ENCODE measurements at regions not wholly inside any gene's neighbourhood (a gene's known extent, or its start where the extent isn't known, plus 50 kb on each side); places are given as distances from the start of the nearest gene placed in this dataset.

DNA sequence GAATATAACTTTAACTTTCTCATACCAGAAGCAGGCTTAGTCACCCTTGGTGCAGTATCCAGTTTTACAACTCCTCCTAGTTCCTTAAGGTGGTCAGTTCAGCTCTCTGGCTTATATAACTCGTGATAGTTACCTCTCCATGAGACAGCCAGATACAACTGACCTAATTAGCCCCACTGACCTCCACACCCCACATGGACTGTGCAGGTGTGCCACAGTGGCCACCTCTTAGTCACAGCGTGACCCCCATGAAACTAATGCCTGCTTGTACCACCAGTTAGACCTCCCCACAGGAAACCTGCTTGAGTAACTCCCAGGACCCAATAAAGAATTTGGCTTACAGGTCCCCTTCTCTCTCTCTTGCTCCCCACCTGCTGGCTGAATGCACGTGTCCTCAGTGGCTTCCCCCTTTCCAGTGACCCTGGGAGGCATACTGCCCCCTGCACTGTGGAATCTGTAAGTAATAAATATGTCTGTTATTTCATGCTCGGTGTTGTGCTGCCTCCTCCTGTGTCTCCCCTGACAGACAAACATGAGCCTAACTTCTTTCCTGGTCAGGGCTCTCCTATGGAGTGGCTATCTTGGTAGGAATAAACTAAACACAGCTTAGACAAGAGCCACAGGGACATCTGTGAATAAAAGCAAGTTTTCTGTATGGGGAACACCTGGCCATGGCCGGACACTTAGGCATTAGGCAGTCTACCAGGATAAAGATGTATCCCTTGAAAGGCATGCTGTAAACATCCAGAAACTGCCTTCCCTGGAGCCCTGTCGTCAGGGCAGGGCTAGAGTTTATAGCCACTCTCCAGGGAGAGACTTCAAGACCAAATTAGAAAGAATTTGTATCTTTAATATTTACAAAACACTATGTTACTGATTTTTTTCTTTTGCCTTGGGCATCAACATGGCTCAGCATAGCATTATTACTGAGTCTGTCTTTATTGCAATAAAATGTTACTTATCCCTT is 209.7 kb upstream of the BOD1L1 start:
- no peaks in the 10 kb centered on the region for H3K36me3 Mint-ChIP-seq
- peaks cover 11% of the 10 kb centered on the region for H3K9me3 Mint-ChIP-seq
- no peak overlapping the region for H3K27ac Mint-ChIP-seq
- peaks cover 0 to 3% of the 10 kb centered on the region in 2 donors for H3K27me3 Mint-ChIP-seq
- ATAC-seq (no peak), DNase-seq (ENCODE audit: low spot score) (no peak)
- no peak overlapping the region for H3K4me3 Mint-ChIP-seq
- no peaks in the 10 kb centered on the region for H3K4me1 Mint-ChIP-seq (ENCODE audit: low read depth in 2 of 2)

DNA sequence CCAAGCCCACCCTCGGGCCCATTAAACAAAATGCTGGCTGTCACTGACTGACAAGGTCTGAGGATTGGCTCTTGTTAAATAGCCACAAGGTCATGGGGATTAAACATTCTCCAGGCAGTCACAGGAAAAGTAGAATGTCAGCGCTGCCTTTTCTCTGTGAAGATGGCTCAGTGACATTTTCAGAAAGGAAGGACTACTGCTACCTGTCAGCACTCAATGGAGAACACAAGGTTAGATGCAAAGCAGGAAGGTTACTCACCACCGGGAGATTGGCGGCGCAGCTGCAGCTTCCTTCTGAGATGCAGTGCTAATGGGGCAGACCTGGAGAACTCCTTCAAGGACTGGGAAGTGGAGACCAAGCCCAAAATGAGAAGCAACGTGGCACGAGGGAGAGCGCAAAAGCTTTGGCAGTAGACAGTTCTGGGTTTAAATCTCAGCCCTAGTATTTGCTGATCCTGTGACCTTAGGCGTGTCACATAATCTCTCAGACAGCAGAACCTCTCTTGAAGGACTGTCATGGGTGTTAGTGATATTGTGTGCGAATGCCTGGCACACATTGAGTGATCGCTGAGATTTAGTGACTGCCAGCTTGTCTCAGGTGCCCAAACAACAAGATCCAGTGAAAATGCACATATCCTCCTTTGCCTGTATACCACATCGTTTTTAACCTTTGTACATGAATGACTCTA is 213.1 kb upstream of the BOD1L1 start:
- DNase-seq (ENCODE audit: low spot score) = no peak
- Mint-ChIP-seq H3K27me3 (peaks cover 0 to 3% of the 10 kb centered on the region in 2 donors), H3K4me3 (no peak overlapping the region), H3K36me3 (no peaks in the 10 kb centered on the region), H3K4me1 (ENCODE audit: low read depth in 2 of 2) (no peaks in the 10 kb centered on the region), H3K27ac (no peak overlapping the region), H3K9me3 (peaks cover 10% of the 10 kb centered on the region)
- no peak for ATAC-seq

DNA sequence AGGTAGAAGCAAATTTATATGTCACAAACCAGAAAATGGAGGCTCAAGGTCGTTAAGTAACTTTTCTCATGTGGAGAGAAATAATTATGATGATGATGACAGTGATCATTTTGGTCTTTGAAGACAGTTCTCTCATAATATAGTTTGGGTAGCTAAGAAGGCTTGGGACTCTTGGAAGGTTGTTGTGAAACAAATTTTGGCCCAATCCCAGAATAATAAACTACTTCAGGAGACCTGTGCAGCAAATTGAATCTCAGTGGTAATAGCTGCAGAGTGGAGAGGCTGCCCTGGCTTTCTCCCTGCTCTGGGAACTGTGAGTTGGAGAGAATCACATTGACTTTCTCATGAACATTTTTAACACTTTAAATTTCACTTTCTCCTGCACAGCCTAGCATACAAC is 217.2 kb upstream of the BOD1L1 start:
- DNase-seq (ENCODE audit: low spot score) (no peak), ATAC-seq (no peak)
- H3K4me3 Mint-ChIP-seq = no peak overlapping the region
- no peak overlapping the region for H3K27ac Mint-ChIP-seq
- no peaks in the 10 kb centered on the region for H3K27me3 Mint-ChIP-seq
- H3K4me1 Mint-ChIP-seq (ENCODE audit: low read depth in 2 of 2) = no peaks in the 10 kb centered on the region
- no peaks in the 10 kb centered on the region for H3K36me3 Mint-ChIP-seq
- peaks cover 12% of the 10 kb centered on the region for H3K9me3 Mint-ChIP-seq

DNA sequence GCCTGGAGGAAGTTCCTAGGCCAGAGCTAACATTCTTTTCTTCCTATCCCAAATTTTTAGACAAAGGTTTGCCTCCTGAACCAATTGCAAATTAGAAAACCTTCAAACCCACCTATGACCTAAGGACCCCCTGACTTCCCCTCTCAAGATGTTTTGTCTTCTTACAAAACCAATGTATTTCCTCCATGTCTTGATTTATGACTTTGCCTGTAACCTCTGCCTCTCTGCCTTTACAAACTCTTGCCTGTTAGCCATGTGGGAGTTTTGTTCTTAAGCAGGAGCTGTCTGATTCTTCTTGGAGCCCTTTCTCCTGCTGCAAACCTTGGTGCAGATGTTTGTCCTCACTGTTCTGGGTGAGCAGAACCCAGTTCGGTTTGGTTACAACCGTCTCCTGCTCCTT is 222.3 kb upstream of the BOD1L1 start:
- H3K36me3 Mint-ChIP-seq = no peaks in the 10 kb centered on the region
- no peak overlapping the region for H3K27ac Mint-ChIP-seq
- ATAC-seq (no peak), DNase-seq (ENCODE audit: low spot score) (no peak)
- no peaks in the 10 kb centered on the region for H3K27me3 Mint-ChIP-seq
- no peaks in the 10 kb centered on the region for H3K4me1 Mint-ChIP-seq (ENCODE audit: low read depth in 2 of 2)
- H3K4me3 Mint-ChIP-seq = no peak overlapping the region
- H3K9me3 Mint-ChIP-seq = peaks cover 7% of the 10 kb centered on the region

DNA sequence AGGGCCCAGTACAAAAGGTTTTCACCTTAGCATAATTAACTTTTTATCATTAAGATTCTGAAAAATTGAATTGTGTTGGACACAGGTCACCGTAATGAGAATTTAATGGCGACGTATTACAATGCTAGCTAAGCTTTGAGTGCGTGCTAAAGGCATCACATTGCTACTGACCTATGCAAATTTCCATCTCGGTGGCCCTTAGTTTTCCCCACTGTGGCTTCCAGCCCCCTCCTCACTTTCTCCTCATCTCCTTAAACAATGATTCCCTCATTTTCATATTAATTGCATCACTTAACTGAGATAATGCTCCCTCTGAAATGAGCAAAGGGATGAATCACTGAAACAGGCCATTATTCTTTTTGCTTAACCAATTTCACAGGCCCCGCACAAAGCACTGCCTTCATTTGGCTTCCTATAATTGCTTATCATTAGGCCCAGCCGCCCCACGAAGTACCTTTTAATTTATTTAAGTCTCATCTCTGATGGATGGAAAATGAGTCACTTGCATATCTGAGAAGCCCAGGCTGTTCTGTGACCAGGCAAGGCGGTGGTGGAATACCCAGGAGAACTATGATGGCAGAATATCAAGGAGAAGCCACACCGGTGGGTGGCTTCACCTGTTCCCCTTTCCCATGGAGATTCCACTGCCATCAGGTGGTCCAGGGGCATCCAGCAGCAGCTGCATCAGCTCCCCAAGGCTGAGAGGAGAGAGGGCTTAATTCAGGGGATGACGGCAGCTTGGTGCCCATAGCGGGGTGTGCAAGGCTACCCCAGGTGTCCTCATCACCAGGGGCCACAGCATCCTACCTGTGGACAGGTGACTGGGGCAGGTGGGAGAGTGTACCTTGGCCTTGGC is 223.8 kb upstream of the BOD1L1 start:
- Mint-ChIP-seq H3K9me3 (peaks cover 7% of the 10 kb centered on the region), H3K4me3 (no peak overlapping the region), H3K4me1 (ENCODE audit: low read depth in 2 of 2) (no peaks in the 10 kb centered on the region), H3K27me3 (no peaks in the 10 kb centered on the region), H3K27ac (no peak overlapping the region), H3K36me3 (no peaks in the 10 kb centered on the region)
- DNase-seq (ENCODE audit: low spot score) (no peak), ATAC-seq (no peak)

DNA sequence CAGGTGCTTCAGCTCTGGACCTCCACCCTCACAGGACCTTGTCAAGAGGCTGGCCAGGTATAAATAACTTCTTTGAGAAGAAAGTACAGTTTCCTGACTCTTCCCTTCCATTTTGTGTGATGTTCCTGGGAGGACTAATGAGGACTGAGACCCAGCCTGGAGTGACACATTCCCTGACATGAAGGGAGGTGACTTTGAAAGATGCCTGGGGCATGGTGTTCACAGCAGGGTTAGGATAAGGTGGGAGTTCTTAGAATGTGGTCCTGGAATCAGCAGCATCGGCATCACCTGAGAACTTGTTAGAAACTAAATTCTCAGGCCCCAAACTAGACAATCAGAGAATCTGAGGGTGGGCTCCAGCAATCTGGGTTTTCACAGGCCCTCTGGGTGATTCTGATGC is 224.9 kb upstream of the BOD1L1 start:
- no peaks in the 10 kb centered on the region for H3K36me3 Mint-ChIP-seq
- H3K4me1 Mint-ChIP-seq (ENCODE audit: low read depth in 2 of 2) = no peaks in the 10 kb centered on the region
- H3K27me3 Mint-ChIP-seq = no peaks in the 10 kb centered on the region
- H3K4me3 Mint-ChIP-seq = no peak overlapping the region
- H3K9me3 Mint-ChIP-seq = peaks cover 3% of the 10 kb centered on the region
- ATAC-seq (no peak), DNase-seq (ENCODE audit: low spot score) (no peak)
- H3K27ac Mint-ChIP-seq = no peak overlapping the region

DNA sequence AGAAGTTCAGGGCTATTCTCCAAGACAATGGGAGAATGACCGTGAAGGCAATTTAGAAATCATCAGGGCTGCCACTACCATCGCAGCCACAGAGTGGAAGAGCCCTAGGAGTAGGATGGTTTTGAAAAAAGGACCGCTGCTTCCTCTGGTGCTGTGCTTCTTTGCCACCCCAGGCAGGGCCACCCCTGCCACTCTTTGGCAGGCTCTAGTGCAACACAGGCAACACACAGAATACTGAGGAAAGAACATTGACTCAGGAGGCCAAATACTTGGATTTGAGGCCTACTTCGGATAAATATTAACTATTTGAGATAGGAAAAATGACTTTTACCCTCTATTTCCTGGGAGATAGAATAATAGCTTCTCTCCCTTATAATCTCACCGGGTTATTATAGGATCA is 228.9 kb upstream of the BOD1L1 start:
- Mint-ChIP-seq H3K36me3 (no peaks in the 10 kb centered on the region), H3K9me3 (peaks cover 2% of the 10 kb centered on the region), H3K27me3 (no peaks in the 10 kb centered on the region), H3K27ac (no peak overlapping the region), H3K4me1 (ENCODE audit: low read depth in 2 of 2) (no peaks in the 10 kb centered on the region), H3K4me3 (no peak overlapping the region)
- no peak for DNase-seq (ENCODE audit: low spot score)
- ATAC-seq = no peak

DNA sequence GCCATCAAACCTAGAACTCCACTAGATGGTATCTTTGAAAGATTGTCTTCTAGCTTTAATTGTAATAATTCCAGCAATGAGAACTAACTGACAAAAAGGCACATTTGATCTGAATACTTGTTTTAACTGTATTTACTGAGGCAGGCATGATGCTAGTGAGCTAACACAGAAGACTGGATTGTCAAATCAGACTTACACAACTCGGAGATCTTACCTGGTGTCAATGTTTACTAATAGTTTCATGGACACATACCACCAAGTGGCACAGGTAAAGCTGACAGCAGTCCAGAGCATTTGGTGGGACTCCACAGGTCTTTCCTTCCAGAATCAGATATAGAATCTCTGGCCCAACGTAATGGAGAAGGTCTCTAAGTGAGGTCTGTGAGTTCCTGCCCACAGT is 229.9 kb upstream of the BOD1L1 start:
- Mint-ChIP-seq H3K27ac (no peak overlapping the region), H3K27me3 (no peaks in the 10 kb centered on the region), H3K4me3 (no peak overlapping the region), H3K36me3 (no peaks in the 10 kb centered on the region), H3K9me3 (peaks cover 2% of the 10 kb centered on the region), H3K4me1 (ENCODE audit: low read depth in 2 of 2) (no peaks in the 10 kb centered on the region)
- ATAC-seq (no peak), DNase-seq (ENCODE audit: low spot score) (no peak)

DNA sequence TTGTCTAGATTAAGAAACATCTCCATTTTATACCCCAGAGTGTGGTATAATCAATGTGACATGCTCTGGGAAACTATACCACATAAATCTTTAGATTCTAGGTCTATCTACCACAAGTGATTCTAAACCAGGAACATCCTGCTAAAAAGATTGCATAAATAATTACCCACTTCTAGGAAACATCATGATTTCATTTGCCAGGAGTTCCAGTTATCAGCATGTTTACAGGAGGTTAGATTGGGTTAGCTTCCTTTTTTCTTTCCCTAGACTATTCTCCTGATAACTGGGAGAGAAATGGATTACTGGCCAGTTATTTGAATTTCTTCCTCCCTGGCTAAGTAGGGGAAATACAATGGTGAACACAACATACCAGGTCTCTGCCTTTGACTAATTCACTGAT is 230.3 kb upstream of the BOD1L1 start:
- H3K36me3 Mint-ChIP-seq = no peaks in the 10 kb centered on the region
- DNase-seq (ENCODE audit: low spot score) (no peak), ATAC-seq (no peak)
- no peaks in the 10 kb centered on the region for H3K27me3 Mint-ChIP-seq
- H3K9me3 Mint-ChIP-seq = peaks cover 2% of the 10 kb centered on the region
- H3K4me3 Mint-ChIP-seq = no peak overlapping the region
- H3K27ac Mint-ChIP-seq = no peak overlapping the region
- H3K4me1 Mint-ChIP-seq (ENCODE audit: low read depth in 2 of 2) = no peaks in the 10 kb centered on the region

DNA sequence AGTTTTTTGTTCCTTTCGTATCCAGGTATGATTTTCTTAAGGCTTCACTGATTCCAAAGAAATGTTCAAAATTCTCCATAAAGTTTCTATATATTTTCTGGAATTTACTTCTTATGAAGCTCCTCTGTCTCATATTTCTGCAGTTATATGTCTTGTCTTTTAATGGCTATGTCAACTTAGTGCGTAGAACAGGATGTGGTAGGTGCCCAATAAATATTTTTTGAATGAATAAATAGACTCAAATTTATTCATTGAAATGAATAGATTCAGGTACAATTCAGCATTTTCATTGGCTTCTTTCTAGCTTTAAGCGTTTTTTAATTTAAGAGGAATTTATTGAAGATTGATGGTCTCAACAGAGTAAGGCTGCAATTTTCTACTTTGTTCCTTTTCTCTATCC is 231.9 kb upstream of the BOD1L1 start:
- Mint-ChIP-seq H3K36me3 (peaks cover 7% of the 10 kb centered on the region), H3K4me3 (no peak overlapping the region), H3K4me1 (ENCODE audit: low read depth in 2 of 2) (no peaks in the 10 kb centered on the region), H3K9me3 (peaks cover 2% of the 10 kb centered on the region), H3K27me3 (no peaks in the 10 kb centered on the region), H3K27ac (no peak overlapping the region)
- no peak for ATAC-seq
- no peak for DNase-seq (ENCODE audit: low spot score)

DNA sequence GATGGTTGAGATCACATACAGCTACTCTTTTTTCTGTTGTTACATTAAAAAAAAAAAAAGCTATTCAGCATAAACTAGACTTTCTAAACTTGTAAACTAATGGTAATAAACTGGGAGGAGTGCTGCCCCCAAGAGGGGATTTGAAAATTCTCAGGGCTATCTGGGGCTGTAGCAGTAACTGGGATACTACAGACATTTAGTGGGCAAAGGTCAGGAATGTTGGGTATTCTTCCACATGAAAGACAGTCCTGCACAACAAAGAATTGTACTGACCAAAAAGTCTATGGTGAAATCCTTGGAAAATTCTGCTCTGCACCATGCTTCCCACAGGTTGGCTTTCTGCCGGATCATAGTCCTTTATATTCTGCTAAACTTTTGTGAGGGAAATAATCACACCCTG is 232.6 kb upstream of the BOD1L1 start:
- Mint-ChIP-seq H3K27me3 (no peaks in the 10 kb centered on the region), H3K27ac (no peak overlapping the region), H3K4me1 (ENCODE audit: low read depth in 2 of 2) (no peaks in the 10 kb centered on the region), H3K36me3 (peaks cover 7% of the 10 kb centered on the region), H3K4me3 (no peak overlapping the region), H3K9me3 (peaks cover 2% of the 10 kb centered on the region)
- no peak for DNase-seq (ENCODE audit: low spot score)
- no peak for ATAC-seq

DNA sequence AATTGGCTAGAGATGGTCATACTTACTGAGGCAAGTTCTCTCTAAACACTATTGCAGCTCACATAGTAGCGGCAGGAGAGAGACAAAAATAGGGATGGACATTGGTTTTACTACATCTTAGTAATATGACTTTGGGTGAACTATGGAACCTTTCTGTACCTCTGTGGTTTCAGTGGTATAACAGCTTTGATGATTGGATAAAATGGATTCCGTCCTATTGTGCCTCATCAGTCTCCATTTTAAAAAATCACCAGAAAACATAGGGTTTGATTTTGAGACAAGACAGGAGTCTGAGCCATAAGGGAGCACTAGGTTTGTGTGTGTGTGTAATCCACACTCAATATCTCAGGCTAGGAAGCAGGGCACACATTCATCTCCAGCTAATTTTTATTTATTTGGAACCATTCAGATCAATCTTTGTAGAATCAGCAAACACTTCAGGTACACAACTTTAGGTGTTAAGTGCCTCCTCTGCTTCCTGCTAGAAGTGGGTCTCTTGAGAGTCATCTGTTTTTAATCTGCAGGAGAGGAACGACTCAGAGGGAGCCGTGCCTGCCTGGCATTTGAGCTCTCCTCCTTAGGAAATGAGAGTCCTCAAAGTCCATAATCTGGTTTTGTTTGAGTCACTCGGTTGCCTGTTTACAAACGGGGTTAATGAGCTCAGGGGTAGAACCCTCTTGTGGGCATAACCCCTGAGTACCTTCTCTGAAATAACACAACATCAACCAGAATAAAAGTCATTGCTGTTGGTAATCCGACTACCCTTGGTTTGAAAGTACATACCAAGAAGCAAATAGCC is 238.5 kb upstream of the BOD1L1 start:
- Mint-ChIP-seq H3K4me3 (no peak overlapping the region), H3K36me3 (peaks cover 7% of the 10 kb centered on the region), H3K9me3 (peaks cover 5% of the 10 kb centered on the region), H3K4me1 (ENCODE audit: low read depth in 2 of 2) (no peaks in the 10 kb centered on the region), H3K27me3 (no peaks in the 10 kb centered on the region), H3K27ac (no peak overlapping the region)
- DNase-seq (ENCODE audit: low spot score) (no peak), ATAC-seq (no peak)

DNA sequence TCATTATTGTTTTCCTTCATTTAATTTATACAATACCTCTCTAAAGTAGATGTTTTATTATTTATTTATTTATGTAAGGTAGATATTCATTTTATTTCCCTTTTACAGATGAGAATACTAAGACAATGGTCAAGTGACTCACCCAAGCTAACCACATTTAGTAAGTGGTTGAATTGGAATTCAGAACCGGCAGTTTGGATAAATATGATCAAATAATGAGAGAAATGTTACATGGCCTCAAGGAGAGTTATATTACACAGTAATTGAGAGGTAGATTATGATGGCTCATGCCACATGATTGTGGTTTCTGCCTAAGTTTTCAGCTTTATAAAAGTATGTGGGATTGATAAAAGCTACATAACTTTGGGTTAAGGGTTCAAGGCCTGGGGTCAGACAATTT is 239.4 kb upstream of the BOD1L1 start:
- ATAC-seq (no peak), DNase-seq (ENCODE audit: low spot score) (no peak)
- Mint-ChIP-seq H3K4me1 (ENCODE audit: low read depth in 2 of 2) (no peaks in the 10 kb centered on the region), H3K27ac (no peak overlapping the region), H3K4me3 (no peak overlapping the region), H3K36me3 (peaks cover 7% of the 10 kb centered on the region), H3K27me3 (no peaks in the 10 kb centered on the region), H3K9me3 (peaks cover 7% of the 10 kb centered on the region)
